IMR-90 (cell line): ENCODE measurements at regions not wholly inside any gene's neighbourhood (a gene's known extent, or its start where the extent isn't known, plus 50 kb on each side); places are given as distances from the start of the nearest gene placed in this dataset.

Experiments used
- ATAC-seq: fragments of 200-7000 bp; cut with Tn5 transposase; 2 replicates; pipeline ENCODE4 v1.9.1; 2020; ENCODE audit warnings: low read depth, mild to moderate bottlenecking, moderate library complexity
- BruUV-seq: library from RNA; stranded (reverse); fragments of 400-500 nt; replicated peaks from 2 replicates; lab custom pipeline; 2021; lab: Mats Ljungman, UMichigan
- CTCF ChIA-PET: fragments of 300-600 bp; formaldehyde crosslinking; extraction: SDS; loops from one replicate; lab custom pipeline; 2021; ENCODE audit warnings: antibody characterized with exemption; lab: Yijun Ruan, JAX
- POLR2A ChIA-PET: fragments of 300-600 bp; sonication (Branson Sonifier 250); formaldehyde crosslinking; loops from one replicate; lab custom pipeline; 2022; ENCODE audit warnings: antibody characterized with exemption; ENCODE audit not compliant: unreplicated experiment; lab: Charles Lee
- DNase-seq: peaks from one replicate; pipeline ENCODE4 v3.0.0; 2013
- H2AFZ ChIP-seq: replicated peaks from 2 replicates; pipeline ENCODE3; 2013; ENCODE audit warnings: low read length, mild to moderate bottlenecking; ENCODE audit not compliant: poor library complexity
- H2AK5ac ChIP-seq: 2 replicates; pipeline ENCODE4 v1.6.1; 2013; ENCODE audit warnings: low read depth, low read length, inconsistent platforms
- H2AK9ac ChIP-seq: replicated peaks from 2 replicates; pipeline ENCODE3; 2013; ENCODE audit warnings: mild to moderate bottlenecking, low read depth, low read length, moderate library complexity; ENCODE audit not compliant: poor library complexity
- H2BK120ac ChIP-seq: 2 replicates; pipeline ENCODE4 v1.6.1; 2013; ENCODE audit warnings: low read depth, low read length, inconsistent platforms
- H2BK15ac ChIP-seq: 3 replicates; pipeline ENCODE4 v1.6.1; 2013; ENCODE audit warnings: low read depth, low read length, inconsistent platforms
- H2BK20ac ChIP-seq: 2 replicates; pipeline ENCODE4 v1.6.1; 2013; ENCODE audit warnings: low read depth, mild to moderate bottlenecking, inconsistent platforms, low read length, moderate library complexity
- H2BK5ac ChIP-seq: 2 replicates; pipeline ENCODE4 v1.6.1; 2013; ENCODE audit warnings: mild to moderate bottlenecking, low read depth, low read length, inconsistent platforms; ENCODE audit not compliant: poor library complexity, severe bottlenecking
- H3K14ac ChIP-seq: replicated peaks from 2 replicates; pipeline ENCODE4 v1.6.1; 2013; ENCODE audit warnings: low read depth, low read length, inconsistent platforms
- H3K18ac ChIP-seq: 2 replicates; pipeline ENCODE4 v1.6.1; 2013; ENCODE audit warnings: low read depth, low read length, control low read depth
- H3K23ac ChIP-seq: 2 replicates; pipeline ENCODE4 v1.6.1; 2013; ENCODE audit warnings: low read depth, low read length, inconsistent platforms
- H3K27ac ChIP-seq: 2 replicates; pipeline ENCODE4 v1.5.1; 2013; ENCODE audit warnings: mild to moderate bottlenecking, control low read depth, low read length; ENCODE audit not compliant: insufficient read depth
- H3K27me3 ChIP-seq: 2 replicates; pipeline ENCODE4 v1.6.1; 2013; ENCODE audit warnings: low read length; ENCODE audit not compliant: control insufficient read depth, insufficient read depth
- H3K36me3 ChIP-seq: 2 replicates; pipeline ENCODE4 v1.6.1; 2013; ENCODE audit warnings: low read length, mixed read lengths; ENCODE audit not compliant: control insufficient read depth, insufficient read depth
- H3K4ac ChIP-seq: 2 replicates; pipeline ENCODE4 v1.6.1; 2013; ENCODE audit warnings: low read depth, low read length, inconsistent platforms
- H3K4me1 ChIP-seq: 2 replicates; pipeline ENCODE4 v1.6.1; 2013; ENCODE audit warnings: low read length, mixed read lengths; ENCODE audit not compliant: control insufficient read depth, insufficient read depth
- H3K4me2 ChIP-seq: 2 replicates; pipeline ENCODE4 v1.6.1; 2013; ENCODE audit warnings: low read depth, mild to moderate bottlenecking, control low read depth, low read length, moderate library complexity
- H3K4me3 ChIP-seq: 2 replicates; pipeline ENCODE4 v1.5.1; 2013; ENCODE audit warnings: low read depth, mild to moderate bottlenecking, control low read depth, low read length, moderate library complexity; ENCODE audit not compliant: insufficient read depth
- H3K56ac ChIP-seq: 2 replicates; pipeline ENCODE4 v1.6.1; 2013; ENCODE audit warnings: low read length, inconsistent platforms; ENCODE audit not compliant: insufficient read depth; ENCODE audit errors: extremely low read depth
- H3K79me1 ChIP-seq, 2 experiments: 2 replicates each; pipeline ENCODE4 v1.6.1; 2013; ENCODE audit warnings: low read length in 2 of 2, inconsistent platforms in 1 of 2, low read depth in 1 of 2
- H3K9ac ChIP-seq: 2 replicates; pipeline ENCODE4 v1.6.1; 2013; ENCODE audit warnings: low read depth, low read length, control low read depth
- H3K9me1 ChIP-seq: 2 replicates; pipeline ENCODE4 v1.6.1; 2013; ENCODE audit warnings: low read length, inconsistent platforms; ENCODE audit not compliant: insufficient read depth
- H3K9me3 ChIP-seq: 2 replicates; pipeline ENCODE4 v1.6.1; 2013; ENCODE audit warnings: low read length; ENCODE audit not compliant: control insufficient read depth, insufficient read depth
- H4K20me1 ChIP-seq: 2 replicates; pipeline ENCODE4 v1.6.1; 2013; ENCODE audit warnings: low read length, inconsistent platforms; ENCODE audit not compliant: insufficient read depth
- H4K5ac ChIP-seq: 2 replicates; pipeline ENCODE4 v1.6.1; 2013; ENCODE audit warnings: mild to moderate bottlenecking, low read depth, low read length, control low read depth
- H4K8ac ChIP-seq, 2 experiments: 2 replicates each; pipeline ENCODE4 v1.6.1; 2013; ENCODE audit warnings: low read depth in 2 of 2, low read length in 2 of 2, control low read depth in 1 of 2, inconsistent platforms in 1 of 2
- H4K91ac ChIP-seq: 2 replicates; pipeline ENCODE4 v1.6.1; 2013; ENCODE audit warnings: low read depth, low read length, inconsistent platforms; ENCODE audit not compliant: insufficient read depth
- BHLHE40 ChIP-seq: fragments of 150-350 bp; IDR thresholded peaks from 2 replicates; pipeline ENCODE4 v1.6.1; 2016; ENCODE audit warnings: mild to moderate bottlenecking, low read depth, low read length
- CEBPB ChIP-seq: IDR thresholded peaks from 2 replicates; pipeline ENCODE4 v1.6.1; 2012; ENCODE audit warnings: low read depth, low read length, improper control_type of control experiment
- CHD1 ChIP-seq: IDR thresholded peaks from 2 replicates; pipeline ENCODE4 v1.6.1; 2012; ENCODE audit warnings: low read depth, low read length, improper control_type of control experiment
- FOS ChIP-seq: fragments of 150-350 bp; IDR thresholded peaks from 2 replicates; pipeline ENCODE4 v1.6.1; 2016; ENCODE audit warnings: low read depth, low read length
- MAZ ChIP-seq: IDR thresholded peaks from 2 replicates; pipeline ENCODE4 v1.6.1; 2012; ENCODE audit warnings: low read depth, mild to moderate bottlenecking, low read length, improper control_type of control experiment, moderate library complexity, borderline replicate concordance
- MXI1 ChIP-seq: IDR thresholded peaks from 2 replicates; pipeline ENCODE4 v1.6.1; 2012; ENCODE audit warnings: low read depth, mild to moderate bottlenecking, low read length, moderate library complexity, borderline replicate concordance
- NFE2L2 ChIP-seq: fragments of 150-350 bp; IDR thresholded peaks from 2 replicates; pipeline ENCODE4 v1.6.1; 2016; ENCODE audit warnings: low read depth, mild to moderate bottlenecking, low read length
- POLR2A ChIP-seq: IDR thresholded peaks from 2 replicates; pipeline ENCODE4 v1.6.1; 2012; ENCODE audit warnings: mild to moderate bottlenecking, low read depth, low read length
- RCOR1 ChIP-seq: IDR thresholded peaks from 2 replicates; pipeline ENCODE4 v1.6.1; 2012; ENCODE audit warnings: mild to moderate bottlenecking, low read length, improper control_type of control experiment; ENCODE audit not compliant: insufficient replicate concordance
- RFX5 ChIP-seq: IDR thresholded peaks from 2 replicates; pipeline ENCODE4 v1.8.0; 2012; ENCODE audit warnings: low read depth, mild to moderate bottlenecking, low read length, moderate library complexity
- USF2 ChIP-seq: fragments of 150-350 bp; IDR thresholded peaks from 2 replicates; pipeline ENCODE4 v1.6.1; 2017; ENCODE audit warnings: mild to moderate bottlenecking, antibody characterized with exemption, low read length, low read depth
- WGBS, 2 experiments: methylation state at CpG; one replicate each; pipeline versions ENCODE4 v1.1.5 to v1.1.7; 2013; ENCODE audit warnings: missing lambda C conversion rate in 2 of 2; ENCODE audit not compliant: insufficient read length in 1 of 2; ENCODE audit errors: extremely low coverage in 2 of 2; 5-methylcytosine and 5-hydroxymethylcytosine counted together
- dilution Hi-C: fragments of 300-500 bp; cut with HindIII; formaldehyde crosslinking; loops from one replicate; pipeline ENCODE4 v1.14.3; 2018; ENCODE audit warnings: low sequenced_read_pairs; ENCODE audit not compliant: unreplicated experiment
- in situ Hi-C: fragments of 300-500 bp; cut with MboI; formaldehyde crosslinking; loops from 3 replicates; pipeline ENCODE4 v1.14.3; 2019; ENCODE audit warnings: low sequenced_read_pairs, inconsistent platforms, mixed read lengths
- intact Hi-C: fragments of 100-400 bp; cut with micrococcal nuclease; formaldehyde crosslinking; loops from 2 replicates; pipeline ENCODE4 v1.10.0; 2022
- TF ChIP-seq, protein P1 (sequence below): conservative IDR thresholded peaks from 2 replicates; pipeline ENCODE4 v1.5.1; 2012; ENCODE audit warnings: mild to moderate bottlenecking, low read depth, low read length, improper control_type of control experiment

DNA sequence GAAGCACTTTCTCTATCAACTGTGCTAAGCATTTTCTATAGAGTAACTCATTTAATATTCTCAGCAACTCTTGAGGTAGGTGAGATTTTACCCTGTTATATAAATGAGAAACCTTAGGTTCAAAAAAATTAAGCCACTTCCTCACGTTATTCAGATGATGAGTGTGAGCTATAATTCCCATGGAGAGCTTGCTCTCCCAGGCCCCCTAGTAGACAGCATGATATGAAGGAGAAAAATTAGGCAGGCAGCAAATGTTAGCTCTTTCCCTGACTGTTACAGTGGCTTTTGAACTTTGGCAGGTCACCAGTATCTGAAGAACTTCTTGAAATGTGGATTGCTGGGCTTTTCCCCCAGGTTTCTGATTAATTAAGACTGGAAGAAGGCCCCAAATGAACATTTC lies 753.1 kb downstream of the NCAM2 start:
- H3K36me3 ChIP-seq: no peaks in the 10 kb centered on the region
- DNase-seq: no peak
- H4K20me1 ChIP-seq: no peaks in the 10 kb centered on the region
- no peak overlapping the region for H2BK20ac ChIP-seq
- H3K4ac ChIP-seq: no peak overlapping the region
- no peak overlapping the region for H4K8ac ChIP-seq
- H3K9me3 ChIP-seq: no peaks in the 10 kb centered on the region
- H3K9ac ChIP-seq: no peak overlapping the region
- intact Hi-C loops (no loop called here), in situ Hi-C loops (no loop called here), dilution Hi-C loops (no loop called here)
- no peak overlapping the region for H2AK9ac ChIP-seq
- ChIA-PET CTCF (no interaction called here), POLR2A (no interaction called here)
- no peaks in the 10 kb centered on the region for H3K4me1 ChIP-seq
- no peak overlapping the region for H2AK5ac ChIP-seq
- no peak overlapping the region; the same call in 2 of the 3 replicates for H2BK15ac ChIP-seq
- no peaks in the 10 kb centered on the region for H3K9me1 ChIP-seq
- no peak overlapping the region for H3K4me2 ChIP-seq
- no peak overlapping the region for H3K56ac ChIP-seq
- no TSS peak for BruUV-seq
- H4K5ac ChIP-seq: no peak overlapping the region
- no peak overlapping the region for H2BK5ac ChIP-seq
- H3K27ac ChIP-seq: no peak overlapping the region
- WGBS, 2 experiments: no CpG with 5 or more reads among the region's 1 CpG
- H2BK120ac ChIP-seq: no peak overlapping the region
- no peak overlapping the region for H3K18ac ChIP-seq
- no peak for TF ChIP-seq RFX5
- no peak for TF ChIP-seq NFE2L2
- TF ChIP-seq MAZ: no peak
- TF ChIP-seq CEBPB: no peak
- TF ChIP-seq, protein P1, sequence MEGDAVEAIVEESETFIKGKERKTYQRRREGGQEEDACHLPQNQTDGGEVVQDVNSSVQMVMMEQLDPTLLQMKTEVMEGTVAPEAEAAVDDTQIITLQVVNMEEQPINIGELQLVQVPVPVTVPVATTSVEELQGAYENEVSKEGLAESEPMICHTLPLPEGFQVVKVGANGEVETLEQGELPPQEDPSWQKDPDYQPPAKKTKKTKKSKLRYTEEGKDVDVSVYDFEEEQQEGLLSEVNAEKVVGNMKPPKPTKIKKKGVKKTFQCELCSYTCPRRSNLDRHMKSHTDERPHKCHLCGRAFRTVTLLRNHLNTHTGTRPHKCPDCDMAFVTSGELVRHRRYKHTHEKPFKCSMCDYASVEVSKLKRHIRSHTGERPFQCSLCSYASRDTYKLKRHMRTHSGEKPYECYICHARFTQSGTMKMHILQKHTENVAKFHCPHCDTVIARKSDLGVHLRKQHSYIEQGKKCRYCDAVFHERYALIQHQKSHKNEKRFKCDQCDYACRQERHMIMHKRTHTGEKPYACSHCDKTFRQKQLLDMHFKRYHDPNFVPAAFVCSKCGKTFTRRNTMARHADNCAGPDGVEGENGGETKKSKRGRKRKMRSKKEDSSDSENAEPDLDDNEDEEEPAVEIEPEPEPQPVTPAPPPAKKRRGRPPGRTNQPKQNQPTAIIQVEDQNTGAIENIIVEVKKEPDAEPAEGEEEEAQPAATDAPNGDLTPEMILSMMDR: no peak
- TF ChIP-seq FOS: no peak
- no peak for TF ChIP-seq BHLHE40
- no peak for TF ChIP-seq USF2
- TF ChIP-seq CHD1: no peak
- no peak for TF ChIP-seq POLR2A
- TF ChIP-seq RCOR1: no peak
- TF ChIP-seq MXI1: no peak
- H4K91ac ChIP-seq: no peak overlapping the region
- ATAC-seq: no peak
- no peak overlapping the region for H2AFZ ChIP-seq
- H3K23ac ChIP-seq: no peak overlapping the region
- H3K27me3 ChIP-seq: no peaks in the 10 kb centered on the region
- no peak overlapping the region for H3K4me3 ChIP-seq
- no peaks in the 10 kb centered on the region for H3K79me1 ChIP-seq
- H3K14ac ChIP-seq: no peak overlapping the region
